GM13977 (cell line): ENCODE measurements at regions not wholly inside any gene's neighbourhood (a gene's known extent, or its start where the extent isn't known, plus 50 kb on each side); places are given as distances from the start of the nearest gene placed in this dataset.

ENCODE experiments used
- DNase-seq: peaks from one replicate; pipeline ENCODE4 v3.0.0; 2012; ENCODE audit warnings: low spot score
- CTCF ChIP-seq: IDR thresholded peaks from 2 replicates; pipeline ENCODE4 v1.5.1; 2012; ENCODE audit warnings: mild to moderate bottlenecking, control low read depth; ENCODE audit not compliant: insufficient read depth; ENCODE audit errors: extremely low read depth, missing control alignments
- in situ Hi-C: fragments of 300-500 bp; cut with MboI; formaldehyde crosslinking; loops from one replicate; pipeline ENCODE4 v1.12.0; 2022; ENCODE audit warnings: low sequenced_read_pairs, low pct_unique_long_range_greater_than_20kb, mixed read lengths, inconsistent platforms; ENCODE audit not compliant: unreplicated experiment

DNA sequence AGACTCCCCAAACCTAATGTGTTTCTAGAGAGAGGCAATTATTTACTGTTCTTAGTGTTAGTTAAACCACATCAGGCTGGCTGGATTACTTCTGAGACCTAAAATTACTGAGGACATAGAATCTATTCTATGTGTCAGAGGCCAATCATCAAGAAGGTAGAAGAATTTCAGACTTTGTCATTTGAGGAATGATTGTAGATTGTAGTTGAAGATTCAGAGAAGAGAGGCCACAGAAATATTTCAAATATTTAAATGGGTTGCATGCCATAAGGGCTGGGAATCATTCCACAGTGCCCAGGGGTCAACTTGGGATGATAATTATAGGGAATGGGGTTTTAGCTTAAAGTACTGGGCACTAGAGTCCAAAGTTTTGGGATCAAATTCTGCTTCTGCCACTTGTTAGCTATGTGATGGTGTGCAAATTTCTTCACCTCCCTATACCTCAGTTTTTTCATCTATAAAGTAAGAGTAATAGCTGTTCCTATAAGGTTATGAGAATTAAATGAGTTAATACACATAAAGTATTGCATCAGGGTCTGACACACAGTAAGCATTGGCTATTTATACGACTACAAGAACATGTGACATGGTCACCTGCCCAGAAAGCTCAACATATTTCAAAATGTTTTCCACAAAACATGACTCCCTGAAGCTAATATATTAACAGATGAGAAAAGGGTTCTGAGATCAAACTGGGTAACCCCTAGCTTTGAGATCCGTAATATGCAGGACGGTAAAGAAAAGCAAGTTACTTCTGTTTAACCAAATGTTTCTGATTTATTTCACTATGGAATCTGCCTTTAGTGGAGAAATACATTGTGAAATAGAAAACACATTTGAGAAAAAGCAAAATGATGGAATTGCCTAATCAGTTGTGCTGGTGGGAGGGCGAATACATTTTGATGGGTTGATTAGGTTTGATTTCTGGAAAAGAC, 69.7 kb upstream of the SPAG17 start:
- no peak for TF ChIP-seq CTCF
- in situ Hi-C loops = no loop called here
- no peak for DNase-seq

DNA sequence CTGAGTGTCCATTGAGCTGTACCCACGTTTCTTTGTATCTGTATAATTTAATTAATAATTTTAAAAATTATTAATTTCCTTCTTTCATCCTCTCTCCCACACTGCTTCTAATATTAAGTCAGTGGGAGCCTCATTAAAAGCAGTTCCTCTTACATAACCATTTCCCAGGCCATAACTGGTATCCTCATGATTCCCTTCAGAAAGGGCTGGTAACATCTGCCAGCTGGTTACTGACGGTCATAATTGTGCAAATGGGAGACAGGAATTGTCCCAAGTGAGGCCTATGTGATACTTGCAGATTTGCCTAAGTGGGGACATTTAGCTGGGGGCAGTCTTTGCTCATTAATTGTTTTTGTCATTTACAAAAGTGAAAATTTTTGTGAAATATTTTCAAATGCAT, 69.0 kb upstream of the SPAG17 start:
- in situ Hi-C loops = no loop called here
- no peak for DNase-seq

DNA sequence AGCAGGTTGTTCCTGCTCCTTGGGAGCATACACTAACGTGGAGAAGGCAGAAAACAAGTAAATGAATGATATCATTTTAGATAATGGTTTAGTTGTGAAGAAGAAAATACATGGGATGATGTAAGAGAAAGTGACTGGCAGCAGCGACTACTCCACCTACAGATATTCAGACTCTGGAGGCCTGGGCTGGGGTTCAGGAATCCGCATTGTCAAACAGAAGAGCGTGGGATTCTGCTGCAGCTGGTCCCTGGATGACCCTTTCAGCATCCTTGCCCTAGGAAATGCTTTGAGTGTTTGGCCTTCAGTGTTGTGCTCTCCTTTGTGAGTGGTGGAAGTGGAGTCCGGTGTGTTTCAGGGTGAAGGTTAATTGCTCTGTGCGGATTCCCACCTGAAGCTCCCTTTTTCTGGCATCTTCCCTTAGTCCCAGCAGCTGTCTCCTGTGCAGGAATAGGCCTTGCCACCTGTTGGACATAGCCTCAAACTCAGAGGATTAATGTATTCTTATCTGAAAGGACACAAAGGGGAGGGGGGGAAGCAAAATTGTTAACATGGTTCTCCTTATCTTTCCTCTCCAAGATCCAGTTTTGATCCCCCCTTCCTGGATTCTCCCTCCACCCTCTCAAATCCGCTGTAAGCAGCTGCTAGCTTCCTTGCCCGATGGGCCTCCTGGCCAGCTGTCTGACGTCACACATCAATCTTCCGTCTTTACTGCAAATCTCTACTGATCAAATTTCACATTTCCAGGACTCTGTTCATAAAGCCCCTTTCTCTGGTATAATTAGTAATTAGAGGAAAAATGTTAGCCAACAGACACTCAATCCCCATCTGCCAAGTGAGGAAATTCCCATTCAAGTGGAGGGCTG, 68.3 kb upstream of the SPAG17 start:
- TF ChIP-seq CTCF = no peak

More for the DNA sequence above, 69.0 kb upstream of the SPAG17 start:
- no peak for TF ChIP-seq CTCF

GRCh38 chr1:118252624-118253023, 67.6 kb upstream of the SPAG17 start:
- TF ChIP-seq CTCF = no peak
- in situ Hi-C loops = no loop called here

More for the DNA sequence above, 68.3 kb upstream of the SPAG17 start:
- in situ Hi-C loops = no loop called here
- no peak for DNase-seq

GRCh38 chr1:118250232-118250631, 65.2 kb upstream of the SPAG17 start:
- in situ Hi-C loops = no loop called here
- no peak for TF ChIP-seq CTCF
- DNase-seq = no peak

More at GRCh38 chr1:118252624-118253023, 67.6 kb upstream of the SPAG17 start:
- DNase-seq = no peak

GRCh38 chr1:118249641-118250040, 64.6 kb upstream of the SPAG17 start:
- TF ChIP-seq CTCF = no peak
- in situ Hi-C loops = no loop called here
- DNase-seq = no peak
